Astrocyte (in vitro differentiated cells and primary cell): ENCODE measurements at regions not wholly inside any gene's neighbourhood (a gene's known extent, or its start where the extent isn't known, plus 50 kb on each side); places are given as distances from the start of the nearest gene placed in this dataset.

Experiments
- DNase-seq: peaks from one replicate; pipeline ENCODE4 v3.0.0-alpha.2; 2010; ENCODE audit warnings: low read depth
- FAIRE-seq: peaks from 2 replicates; lab custom pipeline; 2011; peaks lifted over from hg19 to GRCh38; lab: Jason Lieb, UNC
- H2AFZ ChIP-seq: 2 replicates; pipeline ENCODE4 v1.6.0; 2012; ENCODE audit warnings: low read depth, low read length, inconsistent platforms
- H3K27ac ChIP-seq: 2 replicates; pipeline ENCODE4 v1.5.1; 2011; ENCODE audit warnings: low read depth, low read length, inconsistent platforms
- H3K27me3 ChIP-seq: 2 replicates; pipeline ENCODE4 v1.6.0; 2011; ENCODE audit warnings: low read length, inconsistent platforms; ENCODE audit not compliant: insufficient read depth
- H3K36me3 ChIP-seq: 2 replicates; pipeline ENCODE4 v1.5.1; 2011; ENCODE audit warnings: low read length, inconsistent platforms; ENCODE audit not compliant: insufficient read depth
- H3K4me1 ChIP-seq: 2 replicates; pipeline ENCODE4 v1.5.1; 2011; ENCODE audit warnings: low read length, inconsistent platforms; ENCODE audit not compliant: insufficient read depth
- H3K4me2 ChIP-seq: 2 replicates; pipeline ENCODE4 v1.6.0; 2012; ENCODE audit warnings: low read length, inconsistent platforms
- H3K4me3 ChIP-seq: 2 replicates; pipeline ENCODE4 v1.5.1; 2011; ENCODE audit warnings: low read depth, mild to moderate bottlenecking, low read length, inconsistent platforms; ENCODE audit not compliant: insufficient read depth
- H3K79me2 ChIP-seq: 2 replicates; pipeline ENCODE4 v1.6.0; 2012; ENCODE audit warnings: mild to moderate bottlenecking, low read length, inconsistent platforms; ENCODE audit not compliant: insufficient read depth
- H3K9ac ChIP-seq: 2 replicates; pipeline ENCODE4 v1.6.0; 2012; ENCODE audit warnings: mild to moderate bottlenecking, low read length, inconsistent platforms
- H3K9me3 ChIP-seq: 2 replicates; pipeline ENCODE4 v1.5.1; 2012; ENCODE audit warnings: low read depth, mild to moderate bottlenecking, low read length, inconsistent platforms; ENCODE audit not compliant: insufficient read depth
- H4K20me1 ChIP-seq: 2 replicates; pipeline ENCODE4 v1.6.0; 2012; ENCODE audit warnings: low read length, inconsistent platforms; ENCODE audit not compliant: insufficient read depth
- H3K27ac Mint-ChIP-seq: one replicate; pipeline ENCODE4 v1.8.0; 2021; ENCODE audit warnings: mild to moderate bottlenecking, mixed read lengths; ENCODE audit not compliant: unreplicated experiment
- H3K27me3 Mint-ChIP-seq: one replicate; pipeline ENCODE4 v1.8.0; 2021; ENCODE audit warnings: low read depth, mixed read lengths; ENCODE audit not compliant: unreplicated experiment
- H3K36me3 Mint-ChIP-seq: one replicate; pipeline ENCODE4 v1.8.0; 2021; ENCODE audit warnings: low read depth, mixed read lengths; ENCODE audit not compliant: unreplicated experiment
- H3K4me1 Mint-ChIP-seq: one replicate; pipeline ENCODE4 v1.8.0; 2021; ENCODE audit warnings: low read depth, mixed read lengths; ENCODE audit not compliant: unreplicated experiment
- H3K4me3 Mint-ChIP-seq: one replicate; pipeline ENCODE4 v1.8.0; 2021; ENCODE audit warnings: mild to moderate bottlenecking, moderate library complexity, mixed read lengths; ENCODE audit not compliant: unreplicated experiment
- H3K9me3 Mint-ChIP-seq: one replicate; pipeline ENCODE4 v1.8.0; 2021; ENCODE audit warnings: mild to moderate bottlenecking, mixed read lengths; ENCODE audit not compliant: unreplicated experiment
- CTCF ChIP-seq: IDR thresholded peaks from 2 replicates; pipeline ENCODE4 v1.5.1; 2011; ENCODE audit warnings: low read depth, mild to moderate bottlenecking, inconsistent platforms, low read length, moderate library complexity; ENCODE audit not compliant: insufficient read depth
- EZH2 ChIP-seq: IDR thresholded peaks from 2 replicates; pipeline ENCODE4 v1.6.1; 2012; ENCODE audit warnings: mild to moderate bottlenecking, low read length, inconsistent platforms; ENCODE audit not compliant: insufficient read depth

GRCh38 chr2:45255563-45255962 lies 246.3 kb upstream of the SIX2 start:
- Mint-ChIP-seq H3K9me3 (peaks cover 2% of the 10 kb centered on the region), H3K27ac (peak overlapping the region; percentile 44)
- no peak overlapping the region for H2AFZ ChIP-seq

GRCh38 chr2:45254025-45254424 lies 244.8 kb upstream of the SIX2 start:
- Histone ChIP-seq H3K9ac (no peak overlapping the region), H3K4me2 (no peak overlapping the region), H3K4me3 (no peak overlapping the region), H3K79me2 (no peaks in the 10 kb centered on the region), H3K9me3 (no peaks in the 10 kb centered on the region), H3K27me3 (no peaks in the 10 kb centered on the region), H3K36me3 (no peaks in the 10 kb centered on the region), H4K20me1 (no peaks in the 10 kb centered on the region), H3K27ac (no peak overlapping the region), H3K4me1 (peaks cover 13% of the 10 kb centered on the region), H2AFZ (no peak overlapping the region)
- no peak for FAIRE-seq
- peak overlapping the region; percentile 42 for H3K27ac Mint-ChIP-seq
- no peak overlapping the region for H3K4me3 Mint-ChIP-seq
- H3K9me3 Mint-ChIP-seq = peaks cover 7% of the 10 kb centered on the region
- no peak for DNase-seq
- H3K27me3 Mint-ChIP-seq = no peaks in the 10 kb centered on the region
- no peaks in the 10 kb centered on the region for H3K36me3 Mint-ChIP-seq
- no peak for TF ChIP-seq CTCF
- TF ChIP-seq EZH2 = no peak
- peaks cover 39% of the 10 kb centered on the region for H3K4me1 Mint-ChIP-seq

More at GRCh38 chr2:45255563-45255962, 246.3 kb upstream of the SIX2 start:
- Histone ChIP-seq H3K4me2 (no peak overlapping the region), H3K27ac (no peak overlapping the region), H3K36me3 (no peaks in the 10 kb centered on the region), H3K9ac (no peak overlapping the region), H3K4me1 (peaks cover 13% of the 10 kb centered on the region), H3K9me3 (no peaks in the 10 kb centered on the region), H4K20me1 (no peaks in the 10 kb centered on the region), H3K4me3 (no peak overlapping the region), H3K79me2 (no peaks in the 10 kb centered on the region), H3K27me3 (no peaks in the 10 kb centered on the region)
- peaks cover 37% of the 10 kb centered on the region for H3K4me1 Mint-ChIP-seq
- no peaks in the 10 kb centered on the region for H3K36me3 Mint-ChIP-seq
- H3K4me3 Mint-ChIP-seq = no peak overlapping the region
- TF ChIP-seq EZH2 (no peak), CTCF (no peak)
- FAIRE-seq (no peak), DNase-seq (no peak)
- no peaks in the 10 kb centered on the region for H3K27me3 Mint-ChIP-seq

DNA sequence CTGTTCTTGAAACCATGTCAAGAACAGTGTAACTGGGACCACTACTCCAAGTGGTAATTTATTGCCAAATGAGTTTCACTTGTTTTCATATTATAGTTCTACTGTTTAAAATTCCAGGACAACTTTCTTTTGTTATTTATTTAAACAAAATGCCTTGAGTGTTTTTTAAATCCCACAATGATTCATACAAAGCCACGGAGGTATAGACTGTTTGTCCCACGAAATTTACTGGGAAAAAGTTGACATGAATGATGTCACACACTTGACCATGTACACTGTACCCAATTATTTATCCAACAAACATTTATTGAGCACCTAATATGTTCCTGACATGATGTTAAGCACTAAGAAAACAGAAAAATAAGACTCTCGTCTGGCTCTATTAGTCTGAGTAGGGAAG lies 243.9 kb upstream of the SIX2 start:
- Histone ChIP-seq H3K27ac (no peak overlapping the region), H3K36me3 (no peaks in the 10 kb centered on the region), H3K27me3 (no peaks in the 10 kb centered on the region), H3K4me3 (no peak overlapping the region), H3K9ac (no peak overlapping the region), H3K9me3 (no peaks in the 10 kb centered on the region), H4K20me1 (no peaks in the 10 kb centered on the region), H3K4me1 (peaks cover 13% of the 10 kb centered on the region), H3K79me2 (no peaks in the 10 kb centered on the region), H2AFZ (no peak overlapping the region), H3K4me2 (no peak overlapping the region)
- no peak for DNase-seq
- Mint-ChIP-seq H3K9me3 (peaks cover 7% of the 10 kb centered on the region), H3K4me1 (peaks cover 32% of the 10 kb centered on the region), H3K4me3 (no peak overlapping the region), H3K36me3 (no peaks in the 10 kb centered on the region), H3K27ac (no peak overlapping the region), H3K27me3 (no peaks in the 10 kb centered on the region)
- TF ChIP-seq EZH2 (no peak), CTCF (no peak)
- no peak for FAIRE-seq
